H1 (cell line): ENCODE measurements at regions not wholly inside any gene's neighbourhood (a gene's known extent, or its start where the extent isn't known, plus 50 kb on each side); places are given as distances from the start of the nearest gene placed in this dataset.

Source experiments
- CTCF ChIA-PET: fragments of 300-600 bp; sonication (Branson Sonifier 250); formaldehyde crosslinking; loops from one replicate; lab custom pipeline; 2021; ENCODE audit not compliant: partially characterized antibody; lab: Charles Lee
- POLR2A ChIA-PET: fragments of 300-600 bp; sonication (Branson Sonifier 250); formaldehyde crosslinking; loops from one replicate; lab custom pipeline; 2021; ENCODE audit warnings: inconsistent platforms; ENCODE audit not compliant: partially characterized antibody; lab: Charles Lee
- DNase-seq, 2 experiments: peaks; one replicate each; pipeline versions ENCODE4 v3.0.0 to v3.0.0-alpha.2; 2010 to 2022; ENCODE audit warnings: low spot score in 2 of 2, low read depth in 1 of 2, mixed read lengths in 1 of 2
- FAIRE-seq: peaks from 2 replicates; lab custom pipeline; 2011; peaks lifted over from hg19 to GRCh38; lab: Jason Lieb, UNC
- H2AFZ ChIP-seq: 2 replicates; pipeline ENCODE4 v1.8.1; 2012; ENCODE audit warnings: low read length, inconsistent platforms
- H2AK5ac ChIP-seq: 2 replicates; pipeline ENCODE4 v1.6.1; 2013; ENCODE audit warnings: low read depth, low read length
- H2BK120ac ChIP-seq: replicated peaks from 2 replicates; pipeline ENCODE3; 2013; ENCODE audit warnings: low read depth, low read length, inconsistent platforms
- H2BK12ac ChIP-seq: 2 replicates; pipeline ENCODE4 v1.6.1; 2013; ENCODE audit warnings: low read depth, low read length
- H2BK15ac ChIP-seq: 2 replicates; pipeline ENCODE4 v1.6.1; 2013; ENCODE audit warnings: low read length
- H2BK20ac ChIP-seq: 2 replicates; pipeline ENCODE4 v1.6.1; 2013; ENCODE audit warnings: low read length
- H2BK5ac ChIP-seq: 2 replicates; pipeline ENCODE4 v1.6.1; 2013; ENCODE audit warnings: low read depth, low read length
- H3K14ac ChIP-seq: 2 replicates; pipeline ENCODE4 v1.6.1; 2013; ENCODE audit warnings: inconsistent platforms; ENCODE audit not compliant: insufficient read length
- H3K18ac ChIP-seq: 2 replicates; pipeline ENCODE4 v1.6.1; 2013; ENCODE audit warnings: low read length; ENCODE audit errors: extremely low read depth
- H3K23ac ChIP-seq: 2 replicates; pipeline ENCODE4 v1.6.1; 2013; ENCODE audit warnings: inconsistent platforms; ENCODE audit not compliant: insufficient read length
- H3K23me2 ChIP-seq: 2 replicates; pipeline ENCODE4 v1.6.1; 2013; ENCODE audit warnings: low read depth, low read length
- H3K27ac ChIP-seq: 2 replicates; pipeline ENCODE4 v1.6.1; 2011; ENCODE audit warnings: low read depth, low read length, inconsistent platforms
- H3K27me3 ChIP-seq, 4 experiments: replicated peaks in 1 of 4; 1 replicate in 1 of 4; 2 replicates in 3 of 4; pipeline versions ENCODE4 v1.6.1 to v1.8.1; 2011 to 2013; ENCODE audit warnings: low read length in 3 of 4, mild to moderate bottlenecking in 3 of 4, inconsistent platforms in 2 of 4, mixed read lengths in 2 of 4, moderate library complexity in 1 of 4; ENCODE audit not compliant: control insufficient read depth in 3 of 4, insufficient read depth in 3 of 4; ENCODE audit errors: extremely low read depth in 1 of 4
- H3K36me3 ChIP-seq, 4 experiments: 2 replicates each; pipeline versions ENCODE4 v1.6.1 to v1.8.1; 2011 to 2013; ENCODE audit warnings: mild to moderate bottlenecking in 4 of 4, low read length in 3 of 4, moderate library complexity in 2 of 4, control low read depth in 1 of 4, inconsistent platforms in 1 of 4; ENCODE audit not compliant: insufficient read depth in 4 of 4, control insufficient read depth in 2 of 4
- H3K4ac ChIP-seq: replicated peaks from 2 replicates; pipeline ENCODE3; 2013; ENCODE audit warnings: low read length, low read depth, mixed read lengths, inconsistent platforms; ENCODE audit not compliant: insufficient read length
- H3K4me1 ChIP-seq, 4 experiments: replicated peaks in 1 of 4; 1 replicate in 1 of 4; 2 replicates in 3 of 4; pipeline versions ENCODE4 v1.6.1 to v1.8.1; 2011 to 2013; ENCODE audit warnings: low read length in 3 of 4, inconsistent platforms in 2 of 4, mixed read lengths in 1 of 4; ENCODE audit not compliant: insufficient read depth in 4 of 4, control insufficient read depth in 3 of 4
- H3K4me2 ChIP-seq, 2 experiments: 2 replicates each; pipeline versions ENCODE4 v1.6.1 to v1.8.1; 2011 to 2013; ENCODE audit warnings: low read depth in 2 of 2, low read length in 2 of 2, control low read depth in 1 of 2, inconsistent platforms in 1 of 2, mild to moderate bottlenecking in 1 of 2; ENCODE audit not compliant: insufficient read depth in 1 of 2
- H3K4me3 ChIP-seq, 4 experiments: fragments of 200-600, 300-600 bp in 1 of 4; sonication (generic), shearing (Covaris generic), sonication (Bioruptor Twin) in 1 of 4; 2 replicates each; pipeline versions ENCODE4 v1.5.1 to v1.8.1; 2011 to 2016; ENCODE audit warnings: low read length in 4 of 4, low read depth in 3 of 4, control low read depth in 2 of 4, inconsistent platforms in 2 of 4, mild to moderate bottlenecking in 2 of 4, mixed read lengths in 1 of 4, moderate library complexity in 1 of 4; ENCODE audit not compliant: insufficient read depth in 2 of 4; ENCODE audit errors: extremely low read depth in 1 of 4
- H3K56ac ChIP-seq: replicated peaks from 2 replicates; pipeline ENCODE3; 2013; ENCODE audit warnings: low read depth, mild to moderate bottlenecking, mixed read lengths, low read length, inconsistent platforms; ENCODE audit not compliant: insufficient read length
- H3K79me1 ChIP-seq: 2 replicates; pipeline ENCODE4 v1.6.1; 2013; ENCODE audit warnings: low read depth, low read length, control low read depth
- H3K79me2 ChIP-seq, 2 experiments: 2 replicates each; pipeline versions ENCODE4 v1.6.1 to v1.8.1; 2012 to 2013; ENCODE audit warnings: low read length in 2 of 2, mild to moderate bottlenecking in 2 of 2, inconsistent platforms in 1 of 2; ENCODE audit not compliant: insufficient read depth in 2 of 2, control insufficient read depth in 1 of 2
- H3K9ac ChIP-seq, 4 experiments: replicated peaks in 1 of 4; 1 replicate in 1 of 4; 2 replicates in 3 of 4; pipeline versions ENCODE4 v1.6.1 to v1.8.1; 2011 to 2013; ENCODE audit warnings: low read depth in 3 of 4, low read length in 3 of 4, control low read depth in 2 of 4, mild to moderate bottlenecking in 2 of 4, moderate library complexity in 2 of 4, inconsistent platforms in 1 of 4; ENCODE audit errors: extremely low read depth in 1 of 4
- H3K9me3 ChIP-seq, 2 experiments: 2 replicates each; pipeline versions ENCODE4 v1.6.1 to v1.8.1; 2012 to 2013; ENCODE audit warnings: mild to moderate bottlenecking in 2 of 2, moderate library complexity in 2 of 2, control low read depth in 1 of 2, inconsistent platforms in 1 of 2, low read depth in 1 of 2, low read length in 1 of 2, mixed read lengths in 1 of 2; ENCODE audit not compliant: insufficient read depth in 2 of 2
- H4K20me1 ChIP-seq, 2 experiments: replicated peaks in 1 of 2; 2 replicates each; pipeline versions ENCODE3 to v1.8.1; 2011 to 2013; ENCODE audit warnings: inconsistent platforms in 2 of 2, low read length in 2 of 2, mild to moderate bottlenecking in 1 of 2; ENCODE audit not compliant: insufficient read depth in 2 of 2, control insufficient read depth in 1 of 2
- H4K5ac ChIP-seq: 2 replicates; pipeline ENCODE4 v1.6.1; 2013; ENCODE audit warnings: low read length, low read depth, mixed read lengths, inconsistent platforms; ENCODE audit not compliant: insufficient read length
- H4K8ac ChIP-seq: 2 replicates; pipeline ENCODE4 v1.8.0; 2013; ENCODE audit warnings: mild to moderate bottlenecking, moderate library complexity, low read length, inconsistent platforms; ENCODE audit not compliant: insufficient read depth; ENCODE audit errors: extremely low read depth
- H4K91ac ChIP-seq: replicated peaks from 2 replicates; pipeline ENCODE3; 2013; ENCODE audit warnings: low read length, mixed read lengths, inconsistent platforms; ENCODE audit not compliant: insufficient read length
- ATF3 ChIP-seq: IDR thresholded peaks from 2 replicates; pipeline ENCODE4 v1.6.1; 2011; ENCODE audit warnings: low read depth, mild to moderate bottlenecking, low read length; ENCODE audit not compliant: insufficient read depth
- CBX5 ChIP-seq: fragments of 300-800, 300-1000 bp; sonication (generic); IDR thresholded peaks from 2 replicates; pipeline ENCODE4 v1.7.1; 2016; ENCODE audit warnings: antibody characterized with exemption, low read length, low read depth
- CHD1 ChIP-seq: IDR thresholded peaks from 2 replicates; pipeline ENCODE4 v1.6.1; 2012; ENCODE audit warnings: low read depth, low read length, improper control_type of control experiment
- CHD2 ChIP-seq: IDR thresholded peaks from 2 replicates; pipeline ENCODE4 v1.6.1; 2012; ENCODE audit warnings: low read length, improper control_type of control experiment
- FOSL1 ChIP-seq: IDR thresholded peaks from 2 replicates; pipeline ENCODE4 v1.6.1; 2011; ENCODE audit warnings: mild to moderate bottlenecking, low read depth, low read length, moderate library complexity; ENCODE audit not compliant: insufficient read depth
- JUN ChIP-seq: IDR thresholded peaks from 2 replicates; pipeline ENCODE4 v1.6.1; 2011; ENCODE audit warnings: low read depth, mild to moderate bottlenecking, improper control_type of control experiment, low read length
- JUND ChIP-seq: IDR thresholded peaks from 2 replicates; pipeline ENCODE4 v1.6.1; 2011; ENCODE audit warnings: mild to moderate bottlenecking, improper control_type of control experiment, low read length
- PHF8 ChIP-seq: fragments of 200-600 bp; sonication (generic); conservative IDR thresholded peaks from 2 replicates; pipeline ENCODE4 v1.7.1; 2012; ENCODE audit warnings: low read depth, mild to moderate bottlenecking, inconsistent platforms, low read length, moderate library complexity
- POU5F1 ChIP-seq: IDR thresholded peaks from 2 replicates; pipeline ENCODE4 v1.6.1; 2011; ENCODE audit warnings: low read depth, mild to moderate bottlenecking, low read length, moderate library complexity
- RBBP5 ChIP-seq: IDR thresholded peaks from 2 replicates; pipeline ENCODE4 v1.7.1; 2012; ENCODE audit warnings: low read depth, mild to moderate bottlenecking, inconsistent platforms, low read length, moderate library complexity, borderline replicate concordance
- SP4 ChIP-seq: IDR thresholded peaks from 2 replicates; pipeline ENCODE4 v1.6.1; 2012; ENCODE audit warnings: low read length, inconsistent platforms
- YY1 ChIP-seq: IDR thresholded peaks from 2 replicates; pipeline ENCODE4 v1.6.1; 2011; ENCODE audit warnings: low read depth, mild to moderate bottlenecking, low read length
- WGBS, 2 experiments: shearing (Covaris generic) in 1 of 2; methylation state at CpG; one replicate each; pipeline versions ENCODE4 v1.1.6 to v1.1.7; 2013 to 2015; ENCODE audit warnings: low lambda C conversion rate in 2 of 2, mixed read lengths in 2 of 2, inconsistent platforms in 1 of 2, low coverage in 1 of 2, missing lambda C conversion rate in 1 of 2; ENCODE audit not compliant: insufficient replicate concordance in 2 of 2, insufficient coverage in 1 of 2, insufficient read length in 1 of 2; ENCODE audit errors: extremely low coverage in 1 of 2, missing lambda C conversion rate in 1 of 2; 5-methylcytosine and 5-hydroxymethylcytosine counted together

- no peak overlapping the region for H4K8ac ChIP-seq
- H3K18ac ChIP-seq, result no peak overlapping the region
- no peak overlapping the region for H4K5ac ChIP-seq
- DNase-seq (no peak), FAIRE-seq (no peak)
- H2BK12ac ChIP-seq, result no peak overlapping the region
- H3K9ac ChIP-seq, result no peak overlapping the region
- WGBS, 2 experiments, result 93% methylated on average over 2 of the region's 2 CpGs; no CpG with 5 or more reads in 1 of the 2 experiments
- H2BK5ac ChIP-seq, result no peak overlapping the region
- H3K4me2 ChIP-seq, result no peak overlapping the region
- no peak overlapping the region for H2AFZ ChIP-seq
- no peaks in the 10 kb centered on the region for H3K9me3 ChIP-seq
- no peak overlapping the region for H3K27ac ChIP-seq
- no peak overlapping the region for H2BK15ac ChIP-seq
- TF ChIP-seq YY1 (no peak), JUN (no peak), ATF3 (no peak), PHF8 (no peak), CHD2 (no peak), CHD1 (no peak), FOSL1 (no peak), CBX5 (no peak), SP4 (no peak), JUND (no peak), RBBP5 (no peak), POU5F1 (no peak)
- no peak overlapping the region for H3K4me3 ChIP-seq
- H3K79me2 ChIP-seq, result no peaks in the 10 kb centered on the region
- H3K23ac ChIP-seq, result no peak overlapping the region
- H3K23me2 ChIP-seq, result no peaks in the 10 kb centered on the region
- H4K20me1 ChIP-seq, result no peaks in the 10 kb centered on the region
- H3K4ac ChIP-seq, result no peak overlapping the region
- no peaks in the 10 kb centered on the region for H3K79me1 ChIP-seq
- no peak overlapping the region for H4K91ac ChIP-seq
- no peaks in the 10 kb centered on the region; a peak in 1 of 7 replicates for H3K27me3 ChIP-seq
- H3K4me1 ChIP-seq, result peaks cover 0 to 5% (median 3%) of the 10 kb centered on the region in 4 experiments; a peak in 3 of 7 replicates
- no peak overlapping the region for H2AK5ac ChIP-seq
- no peaks in the 10 kb centered on the region for H3K36me3 ChIP-seq
- CTCF ChIA-PET, result interaction anchor here (0.6 to 2.3 kb wide), 8 partner anchors 9 to 116 kb away, joined by 3 to 7 read pairs (median 4); no protein-coding TSS in a partner anchor
- H3K56ac ChIP-seq, result no peak overlapping the region
- no peak overlapping the region for H2BK20ac ChIP-seq
- H2BK120ac ChIP-seq, result no peak overlapping the region
- POLR2A ChIA-PET, result interaction anchor here (1.3 kb wide), 1 partner anchor 13 kb away, joined by 3 read pairs; no protein-coding TSS in a partner anchor
- no peak overlapping the region for H3K14ac ChIP-seq
These were observed 68.5 kb upstream of the OTX2 start for GRCh38 chr14:56878766-56879165.
